GM21390 (cell line): ENCODE measurements at regions not wholly inside any gene's neighbourhood (a gene's known extent, or its start where the extent isn't known, plus 50 kb on each side); places are given as distances from the start of the nearest gene placed in this dataset.

Source experiments
- ATAC-seq: cut with Tn5 transposase; IDR thresholded peaks from one replicate; pipeline ENCODE4 v1.9.1; 2021; ENCODE audit not compliant: unreplicated experiment

DNA sequence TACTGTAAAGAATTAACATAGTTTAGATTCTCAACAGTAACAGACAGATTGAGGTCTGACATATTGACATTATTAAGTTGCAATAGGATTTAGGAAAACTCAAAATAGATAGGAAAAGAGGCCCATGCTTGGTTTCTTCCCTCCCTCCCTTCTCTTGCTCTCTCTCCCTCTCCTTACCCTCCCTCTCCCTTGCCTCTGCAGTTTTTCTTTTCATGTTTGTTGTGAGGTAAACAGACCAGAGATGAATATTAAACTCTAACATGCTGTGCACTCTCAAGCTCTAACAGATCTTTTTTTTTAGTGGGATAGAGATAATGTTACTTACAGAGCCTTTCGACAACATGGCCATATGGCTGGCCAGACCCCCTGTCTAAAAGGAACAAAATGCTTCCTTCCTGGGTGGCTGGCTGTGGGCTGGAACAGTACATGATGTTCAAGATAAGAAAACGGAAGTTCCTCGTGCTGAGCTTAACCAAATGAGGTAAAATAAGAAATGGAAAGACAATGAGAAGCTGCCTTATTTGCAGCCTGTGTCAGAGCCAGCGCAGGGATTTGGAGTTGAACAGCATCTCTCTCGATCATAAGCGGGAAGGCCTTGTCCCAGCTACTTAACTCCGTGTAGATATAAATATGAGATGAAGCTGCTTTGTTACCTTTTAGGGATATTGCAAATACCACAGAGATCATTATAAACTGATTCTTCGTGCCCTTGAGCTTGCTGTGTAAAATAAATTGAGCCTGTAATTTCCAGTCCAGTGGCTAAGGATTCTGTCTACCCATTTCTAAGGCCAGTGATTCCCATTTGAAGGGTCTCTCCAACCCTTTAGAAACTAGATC, 391.9 kb upstream of the NPVF start:
- ATAC-seq: no peak

DNA sequence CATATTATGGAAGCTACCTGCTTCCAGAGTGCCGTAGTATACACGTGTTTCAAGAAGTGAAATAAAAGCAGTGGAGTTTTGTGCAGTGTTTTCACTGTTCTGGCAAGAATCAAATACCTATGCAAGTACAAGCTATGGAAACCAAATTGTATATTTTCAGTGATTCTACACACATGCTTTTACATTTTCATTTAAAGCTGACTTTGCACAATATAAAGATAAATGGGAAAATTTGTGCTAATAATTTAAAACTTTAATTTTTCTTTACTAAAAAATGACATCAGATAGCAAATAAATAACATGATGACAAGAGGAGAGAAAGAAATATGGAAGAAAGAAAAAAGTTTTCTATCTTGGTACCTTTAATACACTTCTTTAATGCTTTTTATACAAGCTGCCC, 393.7 kb upstream of the NPVF start:
- no peak for ATAC-seq

DNA sequence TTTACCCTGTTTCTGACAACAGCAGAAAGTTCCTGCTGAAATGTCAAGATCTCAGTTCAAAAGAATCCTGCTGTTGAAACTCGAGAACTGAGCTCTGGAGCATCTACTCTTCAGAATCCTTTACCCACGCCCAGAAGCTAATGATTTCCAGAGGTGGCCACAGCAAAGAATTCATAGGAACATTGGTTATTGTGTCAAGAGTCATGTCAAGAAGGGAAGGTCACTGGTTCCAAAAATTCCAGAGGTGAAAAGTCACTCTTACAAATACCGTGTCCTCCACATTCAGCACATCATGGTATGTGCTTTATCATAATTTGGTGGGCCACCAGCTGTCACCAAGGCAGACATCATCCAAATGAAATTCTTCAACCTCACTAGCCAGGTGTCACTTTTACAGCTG, 394.4 kb upstream of the NPVF start:
- ATAC-seq: no peak

- no peak for ATAC-seq
Measured at GRCh38 chr7:25624051-25624450, 395.8 kb upstream of the NPVF start.

GRCh38 chr7:25624833-25625232, 396.5 kb upstream of the NPVF start:
- no peak for ATAC-seq

GRCh38 chr7:25625306-25625992, 397.2 kb upstream of the NPVF start:
- no peak for ATAC-seq

- ATAC-seq: no peak
Measured at GRCh38 chr7:25626451-25627131, 398.3 kb upstream of the NPVF start.

DNA sequence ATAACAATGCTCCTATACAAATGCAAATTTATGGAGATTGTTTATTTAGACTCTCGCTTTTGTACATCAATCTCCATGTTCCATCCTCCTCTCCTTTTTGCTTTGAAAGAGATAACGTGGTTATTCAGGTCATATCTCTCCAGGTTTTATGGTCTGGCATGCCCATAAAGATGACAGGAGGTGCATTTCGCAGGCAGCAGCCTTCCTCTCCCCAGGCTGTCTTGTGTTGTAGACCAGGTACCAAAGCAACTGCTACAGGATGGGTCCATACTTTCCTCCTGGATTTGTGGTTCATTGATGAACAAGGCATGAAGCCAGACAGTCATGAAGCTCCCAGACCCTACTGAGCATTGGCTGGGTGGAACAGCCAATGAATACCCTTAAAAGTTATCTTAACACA, 400.2 kb upstream of the NPVF start:
- ATAC-seq: no peak

DNA sequence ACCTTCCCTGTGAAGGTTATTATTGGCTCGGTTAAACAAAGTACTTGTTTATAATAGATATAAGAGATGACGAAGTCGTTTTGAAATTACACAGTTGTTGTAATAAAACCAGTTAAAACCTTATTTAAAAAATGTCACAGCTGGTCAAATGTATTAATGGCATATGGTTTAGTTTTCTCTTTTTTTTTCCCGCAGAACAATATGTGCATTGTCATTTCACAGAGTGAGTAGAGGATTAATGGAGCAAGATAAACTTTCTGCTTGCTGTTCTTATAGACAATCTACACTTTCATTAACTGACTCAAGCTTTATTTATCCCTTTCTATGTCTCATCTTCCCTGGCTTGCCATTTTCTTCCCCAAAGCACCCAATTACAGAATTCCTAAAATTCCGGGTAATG, 404.3 kb upstream of the NPVF start:
- no peak for ATAC-seq

DNA sequence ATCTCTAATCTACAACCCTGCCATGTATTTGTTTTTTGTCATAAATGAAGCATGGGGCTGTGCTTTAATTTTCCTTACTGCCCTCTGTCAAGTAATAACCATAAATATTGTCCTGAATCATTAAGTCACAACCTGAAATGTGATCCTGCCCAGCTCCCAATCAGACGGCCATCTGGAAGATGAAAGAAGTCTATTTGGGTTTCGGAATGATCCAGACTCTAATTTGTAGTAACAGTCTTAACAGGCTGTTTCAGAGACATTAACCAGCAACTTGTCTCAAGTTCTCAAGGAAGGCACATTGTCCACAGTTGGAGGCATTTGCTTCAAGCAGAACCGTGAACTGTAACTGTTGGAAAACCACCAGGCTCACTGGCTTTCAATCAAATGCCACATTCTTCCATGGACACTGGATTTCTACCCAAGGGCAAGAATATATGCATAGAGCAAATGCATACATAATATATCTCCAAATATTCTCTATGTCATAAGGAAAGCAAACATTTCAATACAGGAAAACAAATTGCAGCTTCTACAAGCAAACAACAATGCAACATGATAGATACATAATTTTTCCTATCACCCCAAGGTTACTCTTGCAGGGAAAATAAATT, 405.2 kb upstream of the NPVF start:
- ATAC-seq: no peak

GRCh38 chr7:25636168-25636567, 407.9 kb upstream of the NPVF start:
- no peak for ATAC-seq

- ATAC-seq: no peak
Measured at GRCh38 chr7:25636871-25637283, 408.6 kb upstream of the NPVF start.

GRCh38 chr7:25638068-25638467, 409.8 kb upstream of the NPVF start:
- no peak for ATAC-seq

- no peak for ATAC-seq
Measured at GRCh38 chr7:25638590-25639244, 410.4 kb upstream of the NPVF start.

DNA sequence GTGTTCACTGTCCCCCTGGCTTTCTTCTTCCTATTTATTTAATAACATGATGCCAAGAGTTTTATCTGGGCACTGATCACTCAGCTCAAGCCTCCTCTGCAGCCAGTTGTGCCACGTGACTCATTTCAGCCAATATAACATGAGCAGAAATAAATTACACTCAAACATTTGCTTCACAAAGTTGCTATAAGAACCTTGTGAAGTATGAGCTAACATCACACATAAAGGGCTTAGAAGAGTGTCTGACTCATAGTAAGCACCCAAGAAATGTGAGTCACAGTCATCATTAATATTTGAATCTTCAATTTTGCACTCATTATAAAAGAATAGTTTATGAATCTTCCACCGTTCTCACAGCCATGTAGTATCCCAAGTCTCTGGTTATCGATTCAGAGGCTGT, 414.6 kb upstream of the NPVF start:
- ATAC-seq: no peak

DNA sequence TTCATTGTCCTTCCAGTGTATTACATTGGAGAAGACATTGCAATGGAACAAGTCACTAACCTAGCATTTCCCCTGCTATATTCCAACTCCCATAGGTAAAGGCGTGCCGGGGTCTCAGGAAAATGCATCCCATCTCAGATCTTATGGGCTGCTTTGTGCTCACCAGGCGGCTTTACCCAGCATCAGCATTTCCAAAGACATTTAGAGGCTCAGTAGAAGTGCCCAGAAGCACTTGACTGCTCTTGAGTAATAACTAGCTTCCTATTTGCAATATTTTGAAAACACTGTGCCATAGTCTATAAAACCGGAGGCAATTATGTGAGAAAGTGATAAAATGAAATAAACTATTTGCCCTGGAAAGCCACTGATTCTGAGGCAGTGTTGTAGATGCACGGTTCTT, 415.0 kb upstream of the NPVF start:
- no peak for ATAC-seq

GRCh38 chr7:25643770-25644394, 415.6 kb upstream of the NPVF start:
- no peak for ATAC-seq

DNA sequence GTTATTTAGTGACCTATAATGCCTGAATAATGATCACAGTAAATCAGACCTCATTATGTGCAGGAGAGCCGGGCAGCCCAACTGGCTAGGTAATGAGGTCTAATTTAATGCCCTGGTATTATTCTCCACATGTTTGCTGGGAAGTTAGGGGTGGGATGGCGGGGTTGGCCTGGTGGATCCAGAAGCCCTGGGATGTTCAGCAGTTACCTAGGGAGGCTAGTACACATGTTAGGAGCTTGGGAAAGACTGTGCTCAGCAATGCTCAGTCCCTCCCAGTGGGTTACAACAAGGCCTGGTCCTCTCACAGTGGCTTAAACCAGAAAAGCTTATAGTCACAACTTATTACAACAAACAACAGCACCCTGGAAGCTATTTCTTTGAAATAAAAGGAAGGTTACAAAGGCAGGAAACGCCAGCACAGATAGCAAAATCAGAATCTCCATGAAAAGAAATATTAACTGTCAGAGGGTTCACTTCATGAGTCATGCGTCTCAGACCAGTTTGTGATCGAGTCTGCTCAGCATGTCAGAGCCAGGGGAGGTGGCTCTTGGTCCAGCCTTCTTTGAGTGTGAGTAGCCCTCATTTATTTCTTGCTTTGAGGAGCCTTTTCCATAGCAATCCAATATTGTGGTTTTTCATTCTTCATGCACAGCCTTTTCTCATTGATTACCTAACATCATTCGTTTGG, 418.6 kb upstream of the NPVF start:
- ATAC-seq: no peak

- no peak for ATAC-seq
Measured at GRCh38 chr7:25647872-25648271, 419.6 kb upstream of the NPVF start.

DNA sequence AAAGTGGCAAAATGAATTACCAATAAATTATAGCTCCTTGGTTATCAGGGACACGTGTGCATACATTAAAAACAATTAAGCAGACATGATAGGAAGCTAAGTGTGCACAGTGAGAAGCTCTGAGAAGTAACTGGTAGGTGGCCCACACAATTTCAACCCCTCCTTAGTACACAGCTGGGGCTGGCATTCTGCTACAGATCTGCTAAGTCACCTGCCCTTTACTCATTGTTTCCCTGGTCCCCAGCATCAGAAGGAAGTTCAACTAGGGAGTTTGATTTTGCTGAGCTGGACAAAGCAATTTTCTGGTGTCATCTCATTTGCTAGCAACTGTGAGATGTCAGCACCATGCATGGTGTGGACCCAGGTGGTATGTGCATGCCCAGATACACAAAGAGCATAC, 424.1 kb upstream of the NPVF start:
- no peak for ATAC-seq
